H1 (cell line): ENCODE measurements at regions not wholly inside any gene's neighbourhood (a gene's known extent, or its start where the extent isn't known, plus 50 kb on each side); places are given as distances from the start of the nearest gene placed in this dataset.

Experiments
- EZH2 ChIP-seq: fragments of 200-600 bp; sonication (generic); IDR thresholded peaks from 2 replicates; pipeline ENCODE4 v1.7.1; 2012; ENCODE audit warnings: low read depth, mild to moderate bottlenecking, moderate library complexity, low read length, inconsistent platforms; ENCODE audit not compliant: severe bottlenecking
- TF ChIP-seq, protein P1 (sequence below), 3 experiments: IDR thresholded peaks; 1 replicate in 2 of 3; 2 replicates in 1 of 3; pipeline versions ENCODE4 v1.5.1 to v1.6.1; 2011; ENCODE audit warnings: low read length in 3 of 3, mild to moderate bottlenecking in 3 of 3, inconsistent platforms in 2 of 3, low read depth in 1 of 3, moderate library complexity in 1 of 3; ENCODE audit not compliant: insufficient read depth in 1 of 3; ENCODE audit errors: control extremely low read depth in 1 of 3

DNA sequence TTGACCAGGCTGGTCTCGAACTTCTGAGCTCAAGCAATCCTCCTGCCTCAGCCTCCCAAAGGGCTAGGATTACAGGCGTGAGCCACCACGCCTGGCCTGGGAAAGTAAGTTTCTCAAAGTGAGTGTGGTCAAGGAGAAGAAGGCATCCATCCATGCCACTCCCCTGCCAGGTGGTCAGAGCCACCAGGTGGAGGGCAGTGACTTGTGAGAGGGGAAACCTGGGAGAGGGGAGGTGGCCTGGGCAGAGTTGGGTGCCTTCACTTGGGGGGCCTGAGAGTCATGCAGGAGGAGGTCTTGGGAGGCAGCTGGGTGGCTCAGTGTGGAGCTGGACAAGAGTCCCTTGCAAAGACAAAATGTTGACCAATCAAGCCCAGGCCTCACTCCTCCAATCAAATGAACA lies 470.0 kb downstream of the MATN1 start:
- TF ChIP-seq, protein P1, sequence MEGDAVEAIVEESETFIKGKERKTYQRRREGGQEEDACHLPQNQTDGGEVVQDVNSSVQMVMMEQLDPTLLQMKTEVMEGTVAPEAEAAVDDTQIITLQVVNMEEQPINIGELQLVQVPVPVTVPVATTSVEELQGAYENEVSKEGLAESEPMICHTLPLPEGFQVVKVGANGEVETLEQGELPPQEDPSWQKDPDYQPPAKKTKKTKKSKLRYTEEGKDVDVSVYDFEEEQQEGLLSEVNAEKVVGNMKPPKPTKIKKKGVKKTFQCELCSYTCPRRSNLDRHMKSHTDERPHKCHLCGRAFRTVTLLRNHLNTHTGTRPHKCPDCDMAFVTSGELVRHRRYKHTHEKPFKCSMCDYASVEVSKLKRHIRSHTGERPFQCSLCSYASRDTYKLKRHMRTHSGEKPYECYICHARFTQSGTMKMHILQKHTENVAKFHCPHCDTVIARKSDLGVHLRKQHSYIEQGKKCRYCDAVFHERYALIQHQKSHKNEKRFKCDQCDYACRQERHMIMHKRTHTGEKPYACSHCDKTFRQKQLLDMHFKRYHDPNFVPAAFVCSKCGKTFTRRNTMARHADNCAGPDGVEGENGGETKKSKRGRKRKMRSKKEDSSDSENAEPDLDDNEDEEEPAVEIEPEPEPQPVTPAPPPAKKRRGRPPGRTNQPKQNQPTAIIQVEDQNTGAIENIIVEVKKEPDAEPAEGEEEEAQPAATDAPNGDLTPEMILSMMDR (IDR thresholded peaks at IDR 0.05; ENCODE audit: control extremely low read depth in 1 of 3, insufficient read depth in 1 of 3, low read depth in 1 of 3, low read length in 3 of 3) = no peak
- TF ChIP-seq EZH2 = no peak
